ENCODE measurements at regions not wholly inside any gene's neighbourhood (a gene's known extent, or its start where the extent isn't known, plus 50 kb on each side); places are given as distances from the start of the nearest gene placed in this dataset.

GRCh38 chr2:29987146-29987545 is 65.8 kb upstream of the ALK start:
- no peak for TF ChIP-seq EZH2phosphoT487 (IDR thresholded peaks at IDR 0.05; ENCODE audit: borderline replicate concordance, low read length)
- TF ChIP-seq CTCF (IDR thresholded peaks at IDR 0.05; ENCODE audit: low read depth, low read length, poor library complexity, severe bottlenecking), result no peak
- no peak overlapping the region for H3K27ac ChIP-seq (ENCODE audit: low read depth, low read length)
- H3K4me3 ChIP-seq (ENCODE audit: low read length), result no peak overlapping the region
- no peaks in the 10 kb centered on the region for H4K20me1 ChIP-seq (ENCODE audit: control insufficient read depth, insufficient read depth, low read depth, low read length)
- no peaks in the 10 kb centered on the region for H3K9me2 ChIP-seq (replicated peaks; ENCODE audit: control insufficient read depth, low read length)
- H3K36me3 ChIP-seq (ENCODE audit: control insufficient read depth, low read length), result no peaks in the 10 kb centered on the region
- no peaks in the 10 kb centered on the region for H3K27me3 ChIP-seq (ENCODE audit: control insufficient read depth, low read length)
- H3K4me1 ChIP-seq (ENCODE audit: control insufficient read depth, low read length), result no peaks in the 10 kb centered on the region
- H3F3A ChIP-seq (ENCODE audit: control insufficient read depth, insufficient read depth), result no peaks in the 10 kb centered on the region
- no peaks in the 10 kb centered on the region for H3K79me2 ChIP-seq (ENCODE audit: control insufficient read depth, low read length)
- H3K9me3 ChIP-seq (ENCODE audit: control insufficient read depth, insufficient read depth, low read length), result no peaks in the 10 kb centered on the region
- H3K4me2 ChIP-seq (ENCODE audit: low read length), result no peak overlapping the region

- Histone ChIP-seq H3K4me2 (ENCODE audit: low read length) (no peak overlapping the region), H3K4me1 (ENCODE audit: control insufficient read depth, low read length) (no peaks in the 10 kb centered on the region), H3K4me3 (ENCODE audit: low read length) (no peak overlapping the region), H3K27me3 (ENCODE audit: control insufficient read depth, low read length) (no peaks in the 10 kb centered on the region; the same call in 1 of the 2 replicates), H4K20me1 (ENCODE audit: control insufficient read depth, insufficient read depth, low read depth, low read length) (no peaks in the 10 kb centered on the region), H3K9me3 (ENCODE audit: control insufficient read depth, insufficient read depth, low read length) (no peaks in the 10 kb centered on the region), H3K36me3 (ENCODE audit: control insufficient read depth, low read length) (no peaks in the 10 kb centered on the region), H3K79me2 (ENCODE audit: control insufficient read depth, low read length) (no peaks in the 10 kb centered on the region), H3K9me2 (replicated peaks; ENCODE audit: control insufficient read depth, low read length) (no peaks in the 10 kb centered on the region), H3K27ac (ENCODE audit: low read depth, low read length) (no peak overlapping the region), H3F3A (ENCODE audit: control insufficient read depth, insufficient read depth) (no peaks in the 10 kb centered on the region)
- TF ChIP-seq EZH2phosphoT487 (IDR thresholded peaks at IDR 0.05; ENCODE audit: borderline replicate concordance, low read length) (no peak), CTCF (IDR thresholded peaks at IDR 0.05; ENCODE audit: low read depth, low read length, poor library complexity, severe bottlenecking) (no peak)
Observed at GRCh38 chr2:29990129-29990528, 68.7 kb upstream of the ALK start.

- Histone ChIP-seq H3K36me3 (ENCODE audit: control insufficient read depth, low read length) (no peaks in the 10 kb centered on the region), H3K4me1 (ENCODE audit: control insufficient read depth, low read length) (no peaks in the 10 kb centered on the region), H3K27me3 (ENCODE audit: control insufficient read depth, low read length) (no peaks in the 10 kb centered on the region; the same call in 1 of the 2 replicates), H3K4me3 (ENCODE audit: low read length) (no peak overlapping the region), H3K27ac (ENCODE audit: low read depth, low read length) (no peak overlapping the region), H3K4me2 (ENCODE audit: low read length) (no peak overlapping the region), H3K9me3 (ENCODE audit: control insufficient read depth, insufficient read depth, low read length) (no peaks in the 10 kb centered on the region), H3K79me2 (ENCODE audit: control insufficient read depth, low read length) (no peaks in the 10 kb centered on the region), H4K20me1 (ENCODE audit: control insufficient read depth, insufficient read depth, low read depth, low read length) (no peaks in the 10 kb centered on the region), H3K9me2 (replicated peaks; ENCODE audit: control insufficient read depth, low read length) (no peaks in the 10 kb centered on the region), H3F3A (ENCODE audit: control insufficient read depth, insufficient read depth) (no peaks in the 10 kb centered on the region)
- TF ChIP-seq CTCF (IDR thresholded peaks at IDR 0.05; ENCODE audit: low read depth, low read length, poor library complexity, severe bottlenecking), result no peak
- TF ChIP-seq EZH2phosphoT487 (IDR thresholded peaks at IDR 0.05; ENCODE audit: borderline replicate concordance, low read length), result no peak
Observed at GRCh38 chr2:29991086-29991485, 69.7 kb upstream of the ALK start.

GRCh38 chr2:29995241-29995640 is 73.9 kb upstream of the ALK start:
- Histone ChIP-seq H3F3A (ENCODE audit: control insufficient read depth, insufficient read depth) (no peaks in the 10 kb centered on the region), H4K20me1 (ENCODE audit: control insufficient read depth, insufficient read depth, low read depth, low read length) (no peaks in the 10 kb centered on the region), H3K27me3 (ENCODE audit: control insufficient read depth, low read length) (no peaks in the 10 kb centered on the region; the same call in 1 of the 2 replicates), H3K9me3 (ENCODE audit: control insufficient read depth, insufficient read depth, low read length) (no peaks in the 10 kb centered on the region), H3K4me1 (ENCODE audit: control insufficient read depth, low read length) (no peaks in the 10 kb centered on the region), H3K27ac (ENCODE audit: low read depth, low read length) (no peak overlapping the region), H3K36me3 (ENCODE audit: control insufficient read depth, low read length) (no peaks in the 10 kb centered on the region), H3K9me2 (replicated peaks; ENCODE audit: control insufficient read depth, low read length) (no peaks in the 10 kb centered on the region), H3K79me2 (ENCODE audit: control insufficient read depth, low read length) (no peaks in the 10 kb centered on the region), H3K4me3 (ENCODE audit: low read length) (no peak overlapping the region), H3K4me2 (ENCODE audit: low read length) (no peak overlapping the region)
- no peak for TF ChIP-seq EZH2phosphoT487 (IDR thresholded peaks at IDR 0.05; ENCODE audit: borderline replicate concordance, low read length)
- TF ChIP-seq CTCF (IDR thresholded peaks at IDR 0.05; ENCODE audit: low read depth, low read length, poor library complexity, severe bottlenecking), result no peak

Measured in DOHH2 (cell line).